ENCODE measurements at regions not wholly inside any gene's neighbourhood (a gene's known extent, or its start where the extent isn't known, plus 50 kb on each side); places are given as distances from the start of the nearest gene placed in this dataset.

- Histone ChIP-seq H3K9me1 (replicated peaks; ENCODE audit: control insufficient read depth, extremely low read depth, insufficient read depth, low read length) (no peaks in the 10 kb centered on the region), H3K36me3 (ENCODE audit: control insufficient read depth in 2 of 2, extremely low read depth in 1 of 2, insufficient read depth in 2 of 2, low read length in 2 of 2) (no peaks in the 10 kb centered on the region), H3K9ac (replicated peaks; ENCODE audit: extremely low read depth, insufficient read depth, low read length) (no peak overlapping the region), H2AFZ (ENCODE audit: low read depth, low read length) (no peak overlapping the region), H3K27ac (ENCODE audit: insufficient read depth, low read depth, low read length) (no peak overlapping the region), H3K9me3 (replicated peaks; ENCODE audit: control insufficient read depth, insufficient read depth, low read length) (peaks cover 3% of the 10 kb centered on the region), H3K4me3 (replicated peaks in 1 of 3; ENCODE audit: insufficient read depth in 1 of 3, low read depth in 1 of 3, low read length in 3 of 3) (no peak overlapping the region), H3K27me3 (ENCODE audit: control insufficient read depth in 2 of 2, insufficient read depth in 2 of 2, low read length in 2 of 2) (no peaks in the 10 kb centered on the region), H4K20me1 (replicated peaks; ENCODE audit: control insufficient read depth, extremely low read depth, insufficient read depth, low read length) (no peaks in the 10 kb centered on the region), H3K79me2 (ENCODE audit: control insufficient read depth, insufficient read depth, low read length) (no peaks in the 10 kb centered on the region), H3K4me1 (ENCODE audit: control insufficient read depth, extremely low read depth, insufficient read depth, low read length) (no peaks in the 10 kb centered on the region), H3K4me2 (ENCODE audit: insufficient read depth, low read length) (no peak overlapping the region)
- FAIRE-seq: no peak
- no peak for DNase-seq (ENCODE audit: low read depth, low spot score)
- ChIA-PET POLR2A (no interaction called here), CTCF (no interaction called here)
- intact Hi-C loops (cut with micrococcal nuclease): no loop called here
- dilution Hi-C loops (cut with MboI; ENCODE audit: extremely low pct_ligation_motif_present, low sequenced_read_pairs): no loop called here
- no peak for TF ChIP-seq EZH2 (IDR thresholded peaks at IDR 0.05; ENCODE audit: borderline replicate concordance, low read depth, low read length, severe bottlenecking)
- no peak for TF ChIP-seq POLR2A (IDR thresholded peaks at IDR 0.05; ENCODE audit: low read depth, low read length)
- TF ChIP-seq MAX (IDR thresholded peaks at IDR 0.05; ENCODE audit: insufficient read depth, insufficient read length): no peak
- no peak for TF ChIP-seq GATA2 (IDR thresholded peaks at IDR 0.05; ENCODE audit: insufficient read depth, insufficient read length, low read depth, low read length)
- TF ChIP-seq JUN (IDR thresholded peaks at IDR 0.05; ENCODE audit: borderline replicate concordance, insufficient read depth, insufficient read length, low read depth): no peak
- TF ChIP-seq CTCF (IDR thresholded peaks at IDR 0.05; ENCODE audit: extremely low read depth in 1 of 2, insufficient read depth in 1 of 2, low read depth in 1 of 2, low read length in 2 of 2): no peak
- TF ChIP-seq FOS (IDR thresholded peaks at IDR 0.05; ENCODE audit: borderline replicate concordance, insufficient read depth, low read length): no peak
- no peak for TF ChIP-seq POLR2AphosphoS5 (IDR thresholded peaks at IDR 0.05; ENCODE audit: insufficient read depth, low read depth, low read length)
- TF ChIP-seq MYC (IDR thresholded peaks at IDR 0.05; ENCODE audit: low read depth, low read length): no peak
- no TSS peak for BruUV-seq (replicated peaks)
These were observed 704.4 kb upstream of the SLC35B3 start for GRCh38 chr6:9139746-9140145.
